ENCODE measurements at regions not wholly inside any gene's neighbourhood (a gene's known extent, or its start where the extent isn't known, plus 50 kb on each side); places are given as distances from the start of the nearest gene placed in this dataset.
"Not testable (repeated sequence)": the region's sequence is repeated elsewhere in the genome, so short reads cannot be mapped to it uniquely, and the experiment has no call there.

DNA sequence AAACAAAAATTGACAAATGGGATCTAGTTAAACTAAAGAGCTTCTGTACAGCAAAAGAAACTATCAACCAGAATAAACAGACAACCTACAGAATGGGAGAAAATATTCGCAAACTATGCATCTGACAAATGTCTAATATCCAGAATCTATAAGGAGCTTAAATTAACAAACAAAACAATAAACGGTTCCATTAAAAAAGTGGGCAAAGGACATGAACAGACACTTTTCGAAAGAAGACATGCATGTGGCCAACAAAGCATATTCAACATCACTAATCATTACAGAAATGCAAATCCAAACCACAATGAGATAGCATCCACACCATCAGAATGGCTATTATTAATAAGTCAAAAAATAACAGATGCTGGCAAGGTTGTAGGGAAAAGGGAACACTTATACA is 50.5 kb upstream of the MED13L start:
- not testable (repeated sequence) for FAIRE-seq; DNase-seq (ENCODE audit: insufficient read length)

DNA sequence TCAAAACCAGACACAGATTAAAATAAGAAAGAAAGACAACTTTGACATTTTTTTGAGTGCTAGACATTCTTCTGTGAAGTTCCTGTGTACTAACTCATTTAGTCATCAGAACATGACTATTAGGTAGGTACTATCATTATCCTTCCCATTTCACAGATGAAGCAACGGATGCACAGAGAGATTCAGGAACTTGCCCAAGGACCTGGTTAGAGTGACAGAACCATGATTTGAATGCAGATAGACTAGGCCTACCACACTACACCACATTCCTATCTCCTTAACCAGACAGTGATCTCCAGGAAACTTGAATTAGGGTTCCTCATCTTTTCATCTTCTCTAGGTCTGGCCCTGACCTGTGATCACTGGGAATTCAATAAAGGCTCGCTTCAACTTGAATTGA is 54.4 kb upstream of the MED13L start:
- FAIRE-seq = no peak
- TF ChIP-seq POLR2AphosphoS5 (IDR thresholded peaks at IDR 0.05; ENCODE audit: low read depth, low read length) (no peak), POLR2A (IDR thresholded peaks at IDR 0.05; ENCODE audit: low read depth, low read length) (no peak), TAF1 (IDR thresholded peaks at IDR 0.05; ENCODE audit: borderline replicate concordance, low read depth, low read length) (no peak)
- DNase-seq (ENCODE audit: insufficient read length) = no peak

DNA sequence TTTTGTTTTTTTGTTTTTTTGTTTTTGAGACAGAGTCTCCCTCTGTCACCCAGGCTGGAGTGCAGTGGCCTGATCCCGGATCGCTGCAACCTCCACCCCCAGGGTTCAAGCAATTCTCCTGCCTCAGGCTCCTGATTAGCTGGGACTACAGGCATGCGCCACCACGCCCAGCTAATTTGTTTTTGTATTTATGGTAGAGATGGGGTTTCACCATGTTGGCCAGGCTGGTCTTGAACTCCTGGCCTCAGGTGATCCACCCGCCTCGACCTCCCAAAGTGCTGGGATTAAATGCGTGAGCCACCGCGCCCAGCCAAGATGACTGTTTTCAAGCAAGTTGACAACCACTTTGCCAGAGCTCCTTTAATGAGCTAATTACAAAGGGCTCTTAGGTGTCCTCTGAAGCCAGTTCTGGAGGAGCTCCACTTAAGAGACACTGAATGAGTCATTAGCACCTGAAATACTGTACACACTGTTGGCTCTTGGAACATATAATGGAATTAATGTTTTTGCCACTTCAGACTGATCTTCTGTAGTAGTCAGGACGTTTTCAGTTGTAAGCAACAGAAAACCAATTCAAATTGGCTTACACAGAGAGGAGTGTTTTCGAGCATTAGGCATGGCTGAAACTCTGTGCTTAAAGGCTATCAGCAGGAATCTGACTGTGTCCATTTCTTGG is 55.4 kb upstream of the MED13L start:
- FAIRE-seq = no peak
- TF ChIP-seq TAF1 (IDR thresholded peaks at IDR 0.05; ENCODE audit: borderline replicate concordance, low read depth, low read length) (no peak), POLR2AphosphoS5 (IDR thresholded peaks at IDR 0.05; ENCODE audit: low read depth, low read length) (no peak), POLR2A (IDR thresholded peaks at IDR 0.05; ENCODE audit: low read depth, low read length) (no peak)

DNA sequence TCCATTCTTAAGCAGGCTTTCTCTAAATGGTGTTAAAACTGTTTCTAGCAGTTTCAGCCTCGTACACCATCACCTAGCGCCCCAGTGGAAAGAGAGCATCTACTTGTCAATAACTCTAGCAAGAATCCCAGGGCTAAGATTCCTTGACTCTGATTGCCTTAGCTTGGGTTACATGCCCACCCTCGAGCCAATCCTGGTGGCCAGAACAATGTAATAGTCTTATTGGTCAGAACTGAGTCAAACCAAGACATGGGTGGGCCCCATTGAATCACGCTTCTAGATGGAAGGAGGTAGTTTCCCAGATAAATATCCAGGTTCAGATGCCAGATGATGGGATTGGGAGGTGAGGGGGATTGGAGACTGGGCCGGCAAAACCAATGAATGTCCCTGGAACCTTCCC is 55.9 kb upstream of the MED13L start:
- DNase-seq (ENCODE audit: insufficient read length) = no peak
- FAIRE-seq = no peak
- no peak for TF ChIP-seq TAF1 (IDR thresholded peaks at IDR 0.05; ENCODE audit: borderline replicate concordance, low read depth, low read length)
- no peak for TF ChIP-seq POLR2AphosphoS5 (IDR thresholded peaks at IDR 0.05; ENCODE audit: low read depth, low read length)
- TF ChIP-seq POLR2A (IDR thresholded peaks at IDR 0.05; ENCODE audit: low read depth, low read length) = no peak

More for the DNA sequence above, 55.4 kb upstream of the MED13L start:
- no peak for DNase-seq (ENCODE audit: insufficient read length)

DNA sequence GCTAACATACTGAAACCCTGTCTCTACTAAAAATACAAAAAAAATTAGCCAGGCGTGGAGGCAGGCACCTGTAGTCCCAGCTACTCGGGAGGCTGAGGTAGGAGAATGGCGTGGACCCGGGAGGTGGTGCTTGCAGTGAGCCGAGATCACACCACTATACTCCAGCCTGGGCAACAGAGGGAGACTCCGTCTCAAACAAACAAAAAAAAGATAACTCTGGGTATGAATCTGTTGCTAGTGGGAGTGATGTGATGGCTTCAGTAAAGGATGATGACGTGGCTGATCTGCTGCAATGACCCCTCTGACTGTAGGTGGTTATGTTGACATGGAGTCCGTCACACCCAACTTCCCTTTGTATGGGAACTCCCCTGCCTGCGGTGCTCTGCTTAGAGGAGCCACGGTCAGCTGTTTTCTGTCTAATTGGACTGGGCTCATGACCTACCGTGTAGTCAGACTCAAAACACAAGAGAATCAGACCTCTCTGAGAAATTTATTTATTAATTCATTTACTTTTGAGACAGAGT is 59.1 kb upstream of the MED13L start:
- FAIRE-seq = peak; percentile 5

DNA sequence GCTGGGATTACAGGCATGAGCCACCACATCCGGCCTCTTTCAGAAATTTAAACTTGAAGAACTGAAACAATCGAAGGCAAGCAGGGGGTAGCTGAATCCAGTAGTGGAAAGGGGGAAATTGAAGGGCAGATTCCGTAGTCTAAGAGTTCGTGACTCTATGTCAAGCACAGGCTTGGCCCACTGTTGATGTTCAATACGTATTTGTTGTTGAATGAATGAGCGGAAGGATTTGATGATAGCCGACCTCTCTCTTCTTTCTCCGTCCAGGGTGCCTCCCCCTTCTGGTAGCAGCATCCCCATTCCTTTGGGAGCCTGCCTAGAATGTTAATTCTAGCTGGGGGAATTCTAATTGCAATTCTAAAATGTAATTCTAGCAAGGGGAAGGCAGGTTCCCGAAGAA is 59.8 kb upstream of the MED13L start:
- DNase-seq (ENCODE audit: insufficient read length) (no peak), FAIRE-seq (no peak)
- TF ChIP-seq TAF1 (IDR thresholded peaks at IDR 0.05; ENCODE audit: borderline replicate concordance, low read depth, low read length) (no peak), POLR2AphosphoS5 (IDR thresholded peaks at IDR 0.05; ENCODE audit: low read depth, low read length) (no peak), POLR2A (IDR thresholded peaks at IDR 0.05; ENCODE audit: low read depth, low read length) (no peak)

More for the DNA sequence above, 59.1 kb upstream of the MED13L start:
- DNase-seq (ENCODE audit: insufficient read length) = peak; percentile 52
- TF ChIP-seq POLR2A (IDR thresholded peaks at IDR 0.05; ENCODE audit: low read depth, low read length) (no peak), TAF1 (IDR thresholded peaks at IDR 0.05; ENCODE audit: borderline replicate concordance, low read depth, low read length) (no peak), POLR2AphosphoS5 (IDR thresholded peaks at IDR 0.05; ENCODE audit: low read depth, low read length) (no peak)

DNA sequence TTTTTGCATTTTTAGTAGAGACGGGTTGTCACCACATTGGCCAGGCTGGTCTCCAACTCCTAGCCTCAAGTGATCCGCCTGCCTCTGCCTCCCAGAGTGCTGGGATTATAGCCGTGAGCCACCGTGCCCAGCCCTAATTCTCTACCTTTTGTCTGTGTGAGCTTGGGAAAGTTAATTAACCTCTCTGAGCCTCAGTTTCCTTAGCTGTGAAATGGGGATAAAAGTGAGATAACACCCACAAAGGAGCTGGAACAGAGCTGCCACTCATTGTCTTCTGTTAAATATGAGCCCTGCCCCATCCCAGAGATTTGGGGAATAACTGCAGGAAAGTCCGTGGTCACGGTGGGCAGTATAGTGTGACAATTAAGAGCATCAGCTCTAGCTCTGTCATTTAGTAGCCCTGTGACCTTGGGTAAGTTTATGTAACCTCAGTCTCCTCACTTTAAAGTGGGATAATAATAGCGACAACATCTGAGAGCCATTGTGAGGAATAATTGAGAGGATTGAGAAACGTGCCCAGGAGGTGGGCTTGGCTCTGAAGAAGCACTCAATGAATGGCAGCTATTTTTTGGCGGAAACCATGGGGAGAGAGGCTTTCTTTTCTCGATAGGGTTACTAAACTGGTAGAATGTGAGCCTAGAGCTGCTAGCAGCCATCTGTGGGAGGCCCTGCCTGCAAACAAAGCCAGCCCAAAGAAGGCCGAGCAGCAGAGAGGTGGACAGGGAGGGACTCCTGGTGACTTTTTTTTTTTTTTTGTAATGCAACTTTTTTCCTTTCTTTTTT is 60.8 kb upstream of the MED13L start:
- no peak for TF ChIP-seq POLR2A (IDR thresholded peaks at IDR 0.05; ENCODE audit: low read depth, low read length)
- TF ChIP-seq TAF1 (IDR thresholded peaks at IDR 0.05; ENCODE audit: borderline replicate concordance, low read depth, low read length) = no peak
- TF ChIP-seq POLR2AphosphoS5 (IDR thresholded peaks at IDR 0.05; ENCODE audit: low read depth, low read length) = no peak
- FAIRE-seq (no peak), DNase-seq (ENCODE audit: insufficient read length) (no peak)

DNA sequence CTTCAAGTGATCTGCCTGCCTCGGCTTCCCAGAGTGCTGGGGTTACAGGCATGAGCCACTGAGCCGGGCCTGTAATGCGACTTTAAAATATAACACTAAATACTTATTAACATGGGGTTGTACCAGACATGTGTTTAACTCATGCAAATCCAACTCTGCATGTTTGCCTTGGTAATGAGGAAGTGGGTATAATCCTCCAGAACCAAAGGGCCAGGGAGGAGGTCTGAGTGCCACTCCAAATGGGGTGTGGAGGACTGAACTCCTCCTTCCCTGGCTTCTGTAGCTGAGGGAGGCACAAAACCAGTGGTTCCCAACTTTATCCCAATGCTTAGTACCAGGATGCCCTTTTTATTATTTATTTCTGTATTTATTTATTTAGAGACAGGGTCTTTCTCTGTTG is 61.6 kb upstream of the MED13L start:
- FAIRE-seq = no peak
- DNase-seq (ENCODE audit: insufficient read length) = no peak
- TF ChIP-seq POLR2A (IDR thresholded peaks at IDR 0.05; ENCODE audit: low read depth, low read length) = no peak
- TF ChIP-seq TAF1 (IDR thresholded peaks at IDR 0.05; ENCODE audit: borderline replicate concordance, low read depth, low read length) = no peak
- TF ChIP-seq POLR2AphosphoS5 (IDR thresholded peaks at IDR 0.05; ENCODE audit: low read depth, low read length) = no peak

DNA sequence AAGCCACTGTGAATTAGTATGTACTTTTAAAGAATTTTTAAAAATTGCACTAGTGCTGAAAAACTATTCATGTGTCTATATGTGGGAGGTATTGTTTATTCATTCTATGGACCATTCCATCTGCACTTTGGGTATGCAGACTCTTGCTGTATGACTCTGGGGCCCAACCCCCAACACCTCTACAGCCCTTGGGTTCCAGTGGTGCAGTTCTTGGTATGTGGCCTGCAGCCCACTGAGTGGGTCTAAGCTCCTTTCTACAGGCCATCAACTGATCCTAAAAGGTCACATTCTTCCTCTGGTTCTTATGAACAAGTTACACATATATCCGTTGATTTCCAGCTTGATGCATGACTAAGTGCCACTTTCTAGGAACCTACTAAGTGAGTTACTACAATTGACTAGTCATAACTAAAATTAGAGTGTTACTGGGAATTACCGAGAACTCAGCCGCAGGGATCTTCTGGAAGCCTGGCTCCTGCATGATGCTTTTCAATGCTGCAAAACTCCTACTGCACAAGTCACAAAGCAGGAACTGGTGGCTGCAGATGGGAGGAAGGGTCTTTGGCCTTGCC is 62.4 kb upstream of the MED13L start:
- TF ChIP-seq POLR2AphosphoS5 (IDR thresholded peaks at IDR 0.05; ENCODE audit: low read depth, low read length) (no peak), TAF1 (IDR thresholded peaks at IDR 0.05; ENCODE audit: borderline replicate concordance, low read depth, low read length) (no peak), POLR2A (IDR thresholded peaks at IDR 0.05; ENCODE audit: low read depth, low read length) (no peak)
- FAIRE-seq (no peak), DNase-seq (ENCODE audit: insufficient read length) (no peak)

DNA sequence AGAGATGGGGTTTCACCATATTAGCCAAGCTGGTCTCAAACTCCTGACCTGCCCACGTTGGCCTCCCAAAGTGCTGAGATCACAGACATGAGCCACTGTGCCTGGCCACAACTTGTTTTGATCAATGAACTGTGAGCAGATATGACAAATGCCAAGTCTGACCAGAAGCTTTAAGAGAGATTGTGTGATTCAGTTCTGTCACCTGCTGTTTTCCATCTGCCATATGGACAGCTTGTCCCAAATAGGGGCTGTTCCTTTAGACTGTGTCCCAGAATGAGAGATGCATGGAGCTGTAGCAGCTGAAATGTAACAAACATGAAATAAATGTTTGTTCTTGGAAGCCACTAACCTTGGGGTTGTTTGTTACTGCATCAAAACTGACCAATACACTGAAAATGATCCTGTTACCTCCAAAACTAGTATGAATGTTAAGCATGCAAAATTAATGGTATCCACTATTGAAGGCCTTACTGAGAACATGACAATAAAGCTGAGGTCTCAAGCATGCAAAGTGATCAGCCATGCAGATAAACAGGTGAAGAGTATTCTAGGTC is 65.9 kb upstream of the MED13L start:
- no peak for TF ChIP-seq POLR2AphosphoS5 (IDR thresholded peaks at IDR 0.05; ENCODE audit: low read depth, low read length)
- TF ChIP-seq TAF1 (IDR thresholded peaks at IDR 0.05; ENCODE audit: borderline replicate concordance, low read depth, low read length) = no peak
- TF ChIP-seq POLR2A (IDR thresholded peaks at IDR 0.05; ENCODE audit: low read depth, low read length) = no peak
- FAIRE-seq (no peak), DNase-seq (ENCODE audit: insufficient read length) (no peak)

DNA sequence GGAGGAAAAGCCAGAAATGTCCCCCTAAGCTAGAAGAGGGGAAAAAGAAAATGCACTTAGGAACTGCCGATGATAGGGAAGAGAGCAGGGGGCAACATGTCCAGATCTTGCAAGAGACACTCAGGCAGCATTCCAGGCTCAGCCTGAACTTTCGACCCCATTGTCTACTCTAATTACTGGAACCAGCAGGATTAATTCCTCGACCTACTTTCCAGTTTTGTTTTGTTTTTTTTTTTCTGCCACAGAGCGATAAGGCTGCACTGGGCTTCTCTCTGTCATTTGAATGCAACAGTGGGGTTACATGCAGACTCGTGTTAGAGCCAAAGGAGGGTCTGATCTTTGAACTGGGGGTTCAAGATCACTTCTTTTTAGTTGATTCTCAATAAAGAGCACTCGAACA is 68.7 kb upstream of the MED13L start:
- no peak for FAIRE-seq
- no peak for DNase-seq (ENCODE audit: insufficient read length)
- TF ChIP-seq TAF1 (IDR thresholded peaks at IDR 0.05; ENCODE audit: borderline replicate concordance, low read depth, low read length) (no peak), POLR2AphosphoS5 (IDR thresholded peaks at IDR 0.05; ENCODE audit: low read depth, low read length) (no peak), POLR2A (IDR thresholded peaks at IDR 0.05; ENCODE audit: low read depth, low read length) (no peak)
